ENCODE measurements at regions not wholly inside any gene's neighbourhood (a gene's known extent, or its start where the extent isn't known, plus 50 kb on each side); places are given as distances from the start of the nearest gene placed in this dataset.

DNA sequence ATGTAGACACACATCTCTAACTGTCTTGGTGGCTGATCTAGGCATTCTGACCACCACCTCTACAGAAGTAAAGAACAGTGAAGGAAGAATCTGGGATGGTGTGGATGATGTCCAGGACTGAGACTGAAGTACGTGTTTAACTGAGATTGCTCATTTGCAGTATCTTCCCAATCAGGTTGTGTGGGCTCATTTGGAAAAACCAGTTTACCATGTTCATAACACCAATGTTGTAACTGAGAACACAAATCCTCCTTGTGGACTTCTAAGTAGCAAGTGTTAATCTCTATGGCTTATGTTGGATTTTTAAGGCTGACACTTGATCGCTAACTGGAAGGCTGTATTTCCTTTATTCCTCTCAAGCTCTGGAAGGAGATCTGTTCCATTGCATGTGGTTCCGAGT lies 144.7 kb downstream of the ZNF518B start:
- H2BK120ac ChIP-seq (ENCODE audit: low read depth, low read length, poor library complexity, severe bottlenecking) = no peak overlapping the region
- H2BK5ac ChIP-seq (ENCODE audit: insufficient read length, low read length) = no peak overlapping the region
- no peak overlapping the region for H3K14ac ChIP-seq (ENCODE audit: insufficient read depth, low read length)
- H3K18ac ChIP-seq (ENCODE audit: insufficient read length, low read depth, low read length) = no peak overlapping the region
- H3T11ph ChIP-seq (ENCODE audit: low read length) = no peak overlapping the region
- no peak overlapping the region for H2AFZ ChIP-seq (ENCODE audit: low read length)
- no peaks in the 10 kb centered on the region for H3K9me3 ChIP-seq (ENCODE audit: control insufficient read depth, low read depth, low read length)
- Mint-ChIP-seq H3K27me3 (ENCODE audit: low read depth) (peaks cover 3% of the 10 kb centered on the region), H3K4me3 (no peak overlapping the region), H3K27ac (no peak overlapping the region), H3K9me3 (no peaks in the 10 kb centered on the region), H3K4me1 (no peaks in the 10 kb centered on the region), H3K36me3 (ENCODE audit: insufficient read depth in 1 of 3, low read depth in 3 of 3) (no peaks in the 10 kb centered on the region; a peak in 1 of 7 replicates)
- H3K79me1 ChIP-seq (ENCODE audit: insufficient read depth, low read depth, low read length, poor library complexity, severe bottlenecking) = no peaks in the 10 kb centered on the region
- no peak overlapping the region for H4K8ac ChIP-seq (replicated peaks; ENCODE audit: insufficient read length, low read depth, low read length)
- no peaks in the 10 kb centered on the region for H3K79me2 ChIP-seq (ENCODE audit: insufficient read depth, low read length)
- H3K23me2 ChIP-seq (ENCODE audit: insufficient read length, low read depth, low read length, poor library complexity, severe bottlenecking) = no peaks in the 10 kb centered on the region
- no peak overlapping the region for H3K4me2 ChIP-seq (ENCODE audit: insufficient read depth, insufficient read length, low read length)
- no peak overlapping the region for H2AK5ac ChIP-seq (ENCODE audit: insufficient read length, low read length)
- DNase-seq = no peak
- WGBS (ENCODE audit: extremely low coverage, insufficient read length, low lambda C conversion rate) = no CpG with 5 or more reads among the region's 3 CpGs
- H2BK15ac ChIP-seq (ENCODE audit: low read depth, low read length) = no peak overlapping the region
- H2BK12ac ChIP-seq (ENCODE audit: insufficient read length, low read depth, low read length) = no peak overlapping the region
- no peak overlapping the region for H3K9ac ChIP-seq (ENCODE audit: extremely low read depth, insufficient read length, low read length)
- H4K5ac ChIP-seq (ENCODE audit: insufficient read length, low read depth, low read length) = no peak overlapping the region
- H4K20me1 ChIP-seq (ENCODE audit: control insufficient read depth, insufficient read depth, insufficient read length) = no peaks in the 10 kb centered on the region
- no peak overlapping the region for H4K91ac ChIP-seq (ENCODE audit: insufficient read length, low read depth, low read length)
- no peaks in the 10 kb centered on the region for H3K4me1 ChIP-seq (ENCODE audit: insufficient read depth, low read length)
- no peak overlapping the region for H2BK20ac ChIP-seq (ENCODE audit: low read depth, low read length, poor library complexity, severe bottlenecking)
- H3K4ac ChIP-seq (ENCODE audit: low read depth, low read length) = no peak overlapping the region
- H3K27ac ChIP-seq (ENCODE audit: insufficient read length, low read depth, low read length) = no peak overlapping the region
- no peak for TF ChIP-seq CTCF (conservative IDR thresholded peaks at IDR 0.05)
- no peak overlapping the region for H3K56ac ChIP-seq (ENCODE audit: insufficient read length, low read depth, low read length)
- H3K23ac ChIP-seq (ENCODE audit: insufficient read length, low read depth, low read length) = no peak overlapping the region
- no peaks in the 10 kb centered on the region for H3K27me3 ChIP-seq (ENCODE audit: insufficient read depth, low read length)
